H1 (cell line): ENCODE measurements at regions not wholly inside any gene's neighbourhood (a gene's known extent, or its start where the extent isn't known, plus 50 kb on each side); places are given as distances from the start of the nearest gene placed in this dataset.
"Not testable (repeated sequence)": the region's sequence is repeated elsewhere in the genome, so short reads cannot be mapped to it uniquely, and the experiment has no call there.

Experiments
- CTCF ChIA-PET: fragments of 300-600 bp; sonication (Branson Sonifier 250); formaldehyde crosslinking; loops from one replicate; lab custom pipeline; 2021; ENCODE audit not compliant: partially characterized antibody; lab: Charles Lee
- POLR2A ChIA-PET: fragments of 300-600 bp; sonication (Branson Sonifier 250); formaldehyde crosslinking; loops from one replicate; lab custom pipeline; 2021; ENCODE audit warnings: inconsistent platforms; ENCODE audit not compliant: partially characterized antibody; lab: Charles Lee
- DNase-seq, 2 experiments: peaks; one replicate each; pipeline versions ENCODE4 v3.0.0 to v3.0.0-alpha.2; 2010 to 2022; ENCODE audit warnings: low spot score in 2 of 2, low read depth in 1 of 2, mixed read lengths in 1 of 2
- FAIRE-seq: peaks from 2 replicates; lab custom pipeline; 2011; peaks lifted over from hg19 to GRCh38; lab: Jason Lieb, UNC
- H2AFZ ChIP-seq: 2 replicates; pipeline ENCODE4 v1.8.1; 2012; ENCODE audit warnings: low read length, inconsistent platforms
- H2AK5ac ChIP-seq: 2 replicates; pipeline ENCODE4 v1.6.1; 2013; ENCODE audit warnings: low read depth, low read length
- H2BK120ac ChIP-seq: replicated peaks from 2 replicates; pipeline ENCODE3; 2013; ENCODE audit warnings: low read depth, low read length, inconsistent platforms
- H2BK12ac ChIP-seq: 2 replicates; pipeline ENCODE4 v1.6.1; 2013; ENCODE audit warnings: low read depth, low read length
- H2BK15ac ChIP-seq: 2 replicates; pipeline ENCODE4 v1.6.1; 2013; ENCODE audit warnings: low read length
- H2BK20ac ChIP-seq: 2 replicates; pipeline ENCODE4 v1.6.1; 2013; ENCODE audit warnings: low read length
- H2BK5ac ChIP-seq: 2 replicates; pipeline ENCODE4 v1.6.1; 2013; ENCODE audit warnings: low read depth, low read length
- H3K14ac ChIP-seq: 2 replicates; pipeline ENCODE4 v1.6.1; 2013; ENCODE audit warnings: inconsistent platforms; ENCODE audit not compliant: insufficient read length
- H3K18ac ChIP-seq: 2 replicates; pipeline ENCODE4 v1.6.1; 2013; ENCODE audit warnings: low read length; ENCODE audit errors: extremely low read depth
- H3K23ac ChIP-seq: 2 replicates; pipeline ENCODE4 v1.6.1; 2013; ENCODE audit warnings: inconsistent platforms; ENCODE audit not compliant: insufficient read length
- H3K23me2 ChIP-seq: 2 replicates; pipeline ENCODE4 v1.6.1; 2013; ENCODE audit warnings: low read depth, low read length
- H3K27ac ChIP-seq: 2 replicates; pipeline ENCODE4 v1.6.1; 2011; ENCODE audit warnings: low read depth, low read length, inconsistent platforms
- H3K27me3 ChIP-seq, 4 experiments: replicated peaks in 1 of 4; 1 replicate in 1 of 4; 2 replicates in 3 of 4; pipeline versions ENCODE4 v1.6.1 to v1.8.1; 2011 to 2013; ENCODE audit warnings: low read length in 3 of 4, mild to moderate bottlenecking in 3 of 4, inconsistent platforms in 2 of 4, mixed read lengths in 2 of 4, moderate library complexity in 1 of 4; ENCODE audit not compliant: control insufficient read depth in 3 of 4, insufficient read depth in 3 of 4; ENCODE audit errors: extremely low read depth in 1 of 4
- H3K36me3 ChIP-seq, 4 experiments: 2 replicates each; pipeline versions ENCODE4 v1.6.1 to v1.8.1; 2011 to 2013; ENCODE audit warnings: mild to moderate bottlenecking in 4 of 4, low read length in 3 of 4, moderate library complexity in 2 of 4, control low read depth in 1 of 4, inconsistent platforms in 1 of 4; ENCODE audit not compliant: insufficient read depth in 4 of 4, control insufficient read depth in 2 of 4
- H3K4ac ChIP-seq: replicated peaks from 2 replicates; pipeline ENCODE3; 2013; ENCODE audit warnings: low read length, low read depth, mixed read lengths, inconsistent platforms; ENCODE audit not compliant: insufficient read length
- H3K4me1 ChIP-seq, 4 experiments: replicated peaks in 1 of 4; 1 replicate in 1 of 4; 2 replicates in 3 of 4; pipeline versions ENCODE4 v1.6.1 to v1.8.1; 2011 to 2013; ENCODE audit warnings: low read length in 3 of 4, inconsistent platforms in 2 of 4, mixed read lengths in 1 of 4; ENCODE audit not compliant: insufficient read depth in 4 of 4, control insufficient read depth in 3 of 4
- H3K4me2 ChIP-seq, 2 experiments: 2 replicates each; pipeline versions ENCODE4 v1.6.1 to v1.8.1; 2011 to 2013; ENCODE audit warnings: low read depth in 2 of 2, low read length in 2 of 2, control low read depth in 1 of 2, inconsistent platforms in 1 of 2, mild to moderate bottlenecking in 1 of 2; ENCODE audit not compliant: insufficient read depth in 1 of 2
- H3K4me3 ChIP-seq, 4 experiments: fragments of 200-600, 300-600 bp in 1 of 4; sonication (generic), shearing (Covaris generic), sonication (Bioruptor Twin) in 1 of 4; 2 replicates each; pipeline versions ENCODE4 v1.5.1 to v1.8.1; 2011 to 2016; ENCODE audit warnings: low read length in 4 of 4, low read depth in 3 of 4, control low read depth in 2 of 4, inconsistent platforms in 2 of 4, mild to moderate bottlenecking in 2 of 4, mixed read lengths in 1 of 4, moderate library complexity in 1 of 4; ENCODE audit not compliant: insufficient read depth in 2 of 4; ENCODE audit errors: extremely low read depth in 1 of 4
- H3K56ac ChIP-seq: replicated peaks from 2 replicates; pipeline ENCODE3; 2013; ENCODE audit warnings: low read depth, mild to moderate bottlenecking, mixed read lengths, low read length, inconsistent platforms; ENCODE audit not compliant: insufficient read length
- H3K79me1 ChIP-seq: 2 replicates; pipeline ENCODE4 v1.6.1; 2013; ENCODE audit warnings: low read depth, low read length, control low read depth
- H3K79me2 ChIP-seq, 2 experiments: 2 replicates each; pipeline versions ENCODE4 v1.6.1 to v1.8.1; 2012 to 2013; ENCODE audit warnings: low read length in 2 of 2, mild to moderate bottlenecking in 2 of 2, inconsistent platforms in 1 of 2; ENCODE audit not compliant: insufficient read depth in 2 of 2, control insufficient read depth in 1 of 2
- H3K9ac ChIP-seq, 4 experiments: replicated peaks in 1 of 4; 1 replicate in 1 of 4; 2 replicates in 3 of 4; pipeline versions ENCODE4 v1.6.1 to v1.8.1; 2011 to 2013; ENCODE audit warnings: low read depth in 3 of 4, low read length in 3 of 4, control low read depth in 2 of 4, mild to moderate bottlenecking in 2 of 4, moderate library complexity in 2 of 4, inconsistent platforms in 1 of 4; ENCODE audit errors: extremely low read depth in 1 of 4
- H3K9me3 ChIP-seq, 2 experiments: 2 replicates each; pipeline versions ENCODE4 v1.6.1 to v1.8.1; 2012 to 2013; ENCODE audit warnings: mild to moderate bottlenecking in 2 of 2, moderate library complexity in 2 of 2, control low read depth in 1 of 2, inconsistent platforms in 1 of 2, low read depth in 1 of 2, low read length in 1 of 2, mixed read lengths in 1 of 2; ENCODE audit not compliant: insufficient read depth in 2 of 2
- H4K20me1 ChIP-seq, 2 experiments: replicated peaks in 1 of 2; 2 replicates each; pipeline versions ENCODE3 to v1.8.1; 2011 to 2013; ENCODE audit warnings: inconsistent platforms in 2 of 2, low read length in 2 of 2, mild to moderate bottlenecking in 1 of 2; ENCODE audit not compliant: insufficient read depth in 2 of 2, control insufficient read depth in 1 of 2
- H4K5ac ChIP-seq: 2 replicates; pipeline ENCODE4 v1.6.1; 2013; ENCODE audit warnings: low read length, low read depth, mixed read lengths, inconsistent platforms; ENCODE audit not compliant: insufficient read length
- H4K8ac ChIP-seq: 2 replicates; pipeline ENCODE4 v1.8.0; 2013; ENCODE audit warnings: mild to moderate bottlenecking, moderate library complexity, low read length, inconsistent platforms; ENCODE audit not compliant: insufficient read depth; ENCODE audit errors: extremely low read depth
- H4K91ac ChIP-seq: replicated peaks from 2 replicates; pipeline ENCODE3; 2013; ENCODE audit warnings: low read length, mixed read lengths, inconsistent platforms; ENCODE audit not compliant: insufficient read length
- WGBS, 2 experiments: shearing (Covaris generic) in 1 of 2; methylation state at CpG; one replicate each; pipeline versions ENCODE4 v1.1.6 to v1.1.7; 2013 to 2015; ENCODE audit warnings: low lambda C conversion rate in 2 of 2, mixed read lengths in 2 of 2, inconsistent platforms in 1 of 2, low coverage in 1 of 2, missing lambda C conversion rate in 1 of 2; ENCODE audit not compliant: insufficient replicate concordance in 2 of 2, insufficient coverage in 1 of 2, insufficient read length in 1 of 2; ENCODE audit errors: extremely low coverage in 1 of 2, missing lambda C conversion rate in 1 of 2; 5-methylcytosine and 5-hydroxymethylcytosine counted together

DNA sequence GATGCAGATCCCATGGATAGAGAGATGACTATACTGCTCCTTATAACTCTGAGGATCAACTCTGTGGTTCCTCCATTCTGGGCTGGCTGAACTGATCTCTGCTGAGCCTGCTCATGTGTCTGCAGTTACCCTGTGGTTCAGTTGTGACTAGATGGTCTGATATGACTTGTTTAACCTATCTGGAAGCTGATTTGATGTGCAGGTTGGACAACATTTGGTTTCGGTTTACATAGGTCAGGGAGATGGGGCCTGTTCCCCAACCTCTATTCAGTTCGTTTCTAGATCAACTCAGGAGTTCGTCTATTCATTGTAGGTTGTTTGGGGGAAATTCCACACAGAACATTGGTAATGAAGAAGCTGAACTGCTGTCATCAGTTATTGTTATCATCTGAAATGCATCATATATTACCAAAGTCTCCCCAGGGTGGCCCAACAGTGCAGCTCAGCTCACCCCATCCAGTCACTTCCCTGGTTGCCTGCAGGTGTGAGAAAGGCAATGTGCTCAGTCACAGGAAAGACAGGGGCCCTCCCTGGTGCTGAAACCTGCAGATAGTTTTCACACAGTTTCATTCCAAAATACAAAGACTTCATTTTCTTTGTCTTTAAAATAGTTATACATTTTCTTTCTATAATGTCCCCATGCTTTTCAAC is 415.0 kb downstream of the RPIA start:
- H4K20me1 ChIP-seq, H2AK5ac ChIP-seq, H3K18ac ChIP-seq, H2BK5ac ChIP-seq, H3K23ac ChIP-seq, H3K36me3 ChIP-seq, FAIRE-seq, H3K79me2 ChIP-seq, H2BK120ac ChIP-seq, H3K56ac ChIP-seq, H3K27me3 ChIP-seq, H3K9ac ChIP-seq, H3K79me1 ChIP-seq, H3K9me3 ChIP-seq, POLR2A ChIA-PET, H4K8ac ChIP-seq, H3K4ac ChIP-seq, H2BK20ac ChIP-seq, H3K14ac ChIP-seq, H2AFZ ChIP-seq, H3K23me2 ChIP-seq, H3K27ac ChIP-seq, H3K4me2 ChIP-seq, H3K4me3 ChIP-seq, DNase-seq, H2BK12ac ChIP-seq, H2BK15ac ChIP-seq, CTCF ChIA-PET, H3K4me1 ChIP-seq, H4K5ac ChIP-seq, H4K91ac ChIP-seq: not testable (repeated sequence)
- whole genome bisulfite sequencing, 2 experiments: 67% methylated on average over 1 of the region's 3 CpGs; no CpG with 5 or more reads in 1 of the 2 experiments
